Thyroid gland (tissue), 4 donors: ENCODE measurements at regions not wholly inside any gene's neighbourhood (a gene's known extent, or its start where the extent isn't known, plus 50 kb on each side); places are given as distances from the start of the nearest gene placed in this dataset.

Source experiments
- DNase-seq, 2 donors: peaks; one replicate each; pipeline ENCODE4 v3.0.0-alpha.2; 2019
- H3K27ac ChIP-seq, 3 donors: fragments of 200-600 bp; sonication (generic); 1 replicate in 2 of 3; 2 replicates in 1 of 3; pipeline ENCODE4 v1.5.1; 2016 to 2019; ENCODE audit warnings: mild to moderate bottlenecking in 1 of 3, moderate library complexity in 1 of 3
- H3K27me3 ChIP-seq: fragments of 200-600 bp; sonication (generic); one replicate; pipeline ENCODE4 v1.5.1; 2019
- H3K36me3 ChIP-seq, 2 donors: fragments of 200-600 bp; sonication (generic); one replicate each; pipeline ENCODE4 v1.5.1; 2016 to 2019
- H3K4me1 ChIP-seq, 2 donors: fragments of 200-600 bp; sonication (generic); one replicate each; pipeline ENCODE4 v1.5.1; 2017 to 2019
- H3K4me3 ChIP-seq, 3 donors: fragments of 200-600 bp; sonication (generic); replicated peaks in 1 of 3; 1 replicate in 2 of 3; 2 replicates in 1 of 3; pipeline ENCODE4 v1.5.1; 2016; ENCODE audit warnings: mild to moderate bottlenecking in 1 of 3
- H3K9me3 ChIP-seq: fragments of 200-600 bp; sonication (generic); one replicate; pipeline ENCODE4 v1.5.1; 2017
- POLR2A ChIP-seq, 2 donors: fragments of 450-650 bp; IDR thresholded peaks; one replicate each; pipeline ENCODE4 v1.6.1; 2017; ENCODE audit warnings: antibody characterized with exemption in 2 of 2, mild to moderate bottlenecking in 2 of 2, moderate library complexity in 1 of 2
- WGBS, 2 donors: methylation state at CpG; one replicate each; pipeline ENCODE4 v1.1.5; 2017; 5-methylcytosine and 5-hydroxymethylcytosine counted together
- intact Hi-C: fragments of 100-400 bp; cut with DNase I; formaldehyde crosslinking; loops from one replicate; pipeline ENCODE4 v1.15.1; 2023
- TF ChIP-seq, protein P1 (sequence below), 6 experiments: fragments of 200-600 bp in 3 of 6; fragments of 450-650 bp in 3 of 6; sonication (generic) in 3 of 6; IDR thresholded peaks; one replicate each; pipeline ENCODE4 v1.5.1; 2016 to 2019; ENCODE audit warnings: antibody characterized with exemption in 6 of 6, mild to moderate bottlenecking in 2 of 6, inconsistent platforms in 1 of 6, moderate library complexity in 1 of 6

DNA sequence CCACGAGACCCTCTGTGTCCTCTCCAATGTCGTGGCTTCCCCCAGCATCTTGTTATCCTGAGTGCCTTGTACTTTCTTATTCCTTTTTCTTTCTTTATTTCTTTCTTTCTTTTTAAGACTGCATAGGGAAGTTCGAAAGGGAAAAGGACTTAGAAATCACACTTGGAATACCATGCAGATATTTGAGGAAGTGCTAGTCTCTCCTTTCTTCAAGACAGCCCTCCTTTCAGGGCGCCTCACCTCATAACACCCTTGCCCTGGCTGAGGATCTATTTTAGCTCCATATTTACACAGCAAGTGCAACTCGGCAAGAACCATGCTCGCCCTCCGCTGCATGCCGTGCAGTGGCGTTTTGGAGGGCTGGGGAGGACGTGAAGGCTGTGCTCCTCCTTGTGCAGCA lies 232.3 kb upstream of the GLI3 start:
- H3K36me3 ChIP-seq = no peaks in the 10 kb centered on the region
- WGBS, 2 donors = 81 to 82% methylated on average over 10 of the region's 10 CpGs
- no peaks in the 10 kb centered on the region for H3K27me3 ChIP-seq
- intact Hi-C loops = no loop called here
- H3K4me3 ChIP-seq = no peak overlapping the region
- no peaks in the 10 kb centered on the region for H3K9me3 ChIP-seq
- H3K4me1 ChIP-seq = no peaks in the 10 kb centered on the region
- DNase-seq = no peak
- TF ChIP-seq, protein P1, sequence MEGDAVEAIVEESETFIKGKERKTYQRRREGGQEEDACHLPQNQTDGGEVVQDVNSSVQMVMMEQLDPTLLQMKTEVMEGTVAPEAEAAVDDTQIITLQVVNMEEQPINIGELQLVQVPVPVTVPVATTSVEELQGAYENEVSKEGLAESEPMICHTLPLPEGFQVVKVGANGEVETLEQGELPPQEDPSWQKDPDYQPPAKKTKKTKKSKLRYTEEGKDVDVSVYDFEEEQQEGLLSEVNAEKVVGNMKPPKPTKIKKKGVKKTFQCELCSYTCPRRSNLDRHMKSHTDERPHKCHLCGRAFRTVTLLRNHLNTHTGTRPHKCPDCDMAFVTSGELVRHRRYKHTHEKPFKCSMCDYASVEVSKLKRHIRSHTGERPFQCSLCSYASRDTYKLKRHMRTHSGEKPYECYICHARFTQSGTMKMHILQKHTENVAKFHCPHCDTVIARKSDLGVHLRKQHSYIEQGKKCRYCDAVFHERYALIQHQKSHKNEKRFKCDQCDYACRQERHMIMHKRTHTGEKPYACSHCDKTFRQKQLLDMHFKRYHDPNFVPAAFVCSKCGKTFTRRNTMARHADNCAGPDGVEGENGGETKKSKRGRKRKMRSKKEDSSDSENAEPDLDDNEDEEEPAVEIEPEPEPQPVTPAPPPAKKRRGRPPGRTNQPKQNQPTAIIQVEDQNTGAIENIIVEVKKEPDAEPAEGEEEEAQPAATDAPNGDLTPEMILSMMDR (IDR thresholded peaks at IDR 0.05) = no peak
- TF ChIP-seq POLR2A (IDR thresholded peaks at IDR 0.05) = no peak
- H3K27ac ChIP-seq = no peak overlapping the region

DNA sequence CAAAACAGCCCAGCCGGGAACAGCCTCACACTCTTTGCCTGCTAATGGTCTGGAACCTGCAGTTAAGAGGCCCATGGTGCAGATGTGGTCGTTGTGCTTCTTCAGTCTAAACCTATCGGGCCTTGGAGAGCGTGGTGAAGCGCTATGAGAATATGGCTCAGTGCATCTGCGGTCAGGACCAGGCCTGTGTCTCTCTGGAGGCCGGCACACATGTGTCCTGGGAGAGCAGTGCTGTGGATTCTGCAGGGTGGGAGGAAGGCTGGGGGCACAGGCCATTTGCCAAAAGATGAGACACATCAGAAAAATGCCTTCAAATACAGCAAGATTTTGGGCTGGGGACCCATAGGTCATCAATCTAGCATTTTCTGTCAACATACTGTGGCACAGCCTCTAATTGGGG lies 231.5 kb upstream of the GLI3 start:
- Histone ChIP-seq H3K9me3 (no peaks in the 10 kb centered on the region), H3K27me3 (no peaks in the 10 kb centered on the region), H3K4me3 (no peak overlapping the region), H3K27ac (no peak overlapping the region), H3K4me1 (no peaks in the 10 kb centered on the region), H3K36me3 (no peaks in the 10 kb centered on the region)
- intact Hi-C loops = no loop called here
- DNase-seq = no peak
- 72 to 79% methylated on average over 7 of the region's 7 CpGs for WGBS, 2 donors
- TF ChIP-seq, protein P1 (IDR thresholded peaks at IDR 0.05) = no peak
- TF ChIP-seq POLR2A (IDR thresholded peaks at IDR 0.05) = no peak

DNA sequence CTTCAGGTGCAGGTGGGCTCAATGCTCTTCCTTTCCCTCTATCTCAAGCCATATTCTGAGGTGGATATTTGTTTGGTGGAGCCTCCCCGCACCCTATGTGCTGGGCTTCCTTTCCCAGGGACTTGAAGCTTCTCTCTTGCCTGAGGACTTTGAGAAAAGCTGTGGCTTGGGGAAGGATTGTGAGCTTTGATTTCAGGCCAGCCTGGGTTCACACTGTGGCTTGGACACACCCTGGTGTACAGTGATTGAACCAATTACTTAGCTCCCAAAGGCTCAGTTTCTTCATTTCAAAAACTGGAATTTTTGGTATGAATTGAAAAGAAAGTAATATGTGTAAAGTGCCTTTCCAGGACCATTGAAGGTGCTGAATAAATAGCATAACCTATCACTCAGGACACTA lies 224.5 kb upstream of the GLI3 start:
- 100% methylated on average over 1 of the region's 1 CpG for WGBS, 2 donors
- no peaks in the 10 kb centered on the region for H3K4me1 ChIP-seq
- intact Hi-C loops = no loop called here
- no peak overlapping the region for H3K27ac ChIP-seq
- H3K27me3 ChIP-seq = no peaks in the 10 kb centered on the region
- DNase-seq = no peak
- H3K9me3 ChIP-seq = no peaks in the 10 kb centered on the region
- TF ChIP-seq, protein P1 (IDR thresholded peaks at IDR 0.05) = no peak
- TF ChIP-seq POLR2A (IDR thresholded peaks at IDR 0.05) = no peak
- H3K36me3 ChIP-seq = no peaks in the 10 kb centered on the region
- H3K4me3 ChIP-seq = no peak overlapping the region

DNA sequence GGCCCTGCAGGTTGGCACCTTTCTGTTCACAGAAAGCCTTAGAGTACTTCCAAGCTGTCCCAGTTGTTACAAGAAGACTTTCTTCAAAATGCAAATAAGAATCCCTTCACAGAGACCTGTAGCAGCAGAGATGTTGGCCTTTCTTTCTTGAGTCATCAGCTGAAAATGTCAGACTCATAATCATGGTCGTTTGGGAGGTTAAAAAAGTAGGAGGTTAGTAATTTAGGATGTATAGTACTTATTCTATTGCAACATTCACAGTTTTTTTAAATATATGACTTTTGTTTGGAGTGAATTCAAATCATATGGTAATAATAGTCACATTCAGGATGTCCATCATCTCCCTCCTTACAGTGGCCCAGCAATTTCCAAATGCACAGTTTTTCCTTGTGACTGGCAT lies 223.9 kb upstream of the GLI3 start:
- no peak for DNase-seq
- no peaks in the 10 kb centered on the region for H3K9me3 ChIP-seq
- H3K27ac ChIP-seq = no peak overlapping the region
- H3K27me3 ChIP-seq = no peaks in the 10 kb centered on the region
- intact Hi-C loops = no loop called here
- no peaks in the 10 kb centered on the region for H3K4me1 ChIP-seq
- no peak overlapping the region for H3K4me3 ChIP-seq
- WGBS, 2 donors = 81 to 83% methylated on average over 1 of the region's 1 CpG
- no peaks in the 10 kb centered on the region for H3K36me3 ChIP-seq
- TF ChIP-seq POLR2A (IDR thresholded peaks at IDR 0.05) = no peak
- TF ChIP-seq, protein P1 (IDR thresholded peaks at IDR 0.05) = no peak

DNA sequence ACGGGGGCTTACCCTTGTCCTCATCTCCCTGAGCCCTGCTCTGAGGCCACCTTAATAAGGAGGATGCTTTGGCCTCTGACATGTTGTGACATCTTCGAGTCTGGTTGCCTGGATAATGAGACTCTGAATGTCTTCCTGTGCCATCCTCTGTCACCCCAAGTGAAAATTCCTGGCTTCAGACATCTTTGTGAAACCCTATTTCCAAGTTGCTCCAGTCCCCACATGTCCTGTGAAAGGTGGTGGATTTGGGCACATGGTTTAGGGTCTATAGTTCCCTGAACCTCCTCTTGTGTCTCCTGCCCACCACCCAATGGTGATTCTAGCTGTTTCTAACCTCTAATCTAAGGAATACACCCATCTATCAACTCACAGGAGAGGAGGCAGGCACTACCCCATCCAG lies 223.1 kb upstream of the GLI3 start:
- no peak for DNase-seq
- Histone ChIP-seq H3K27me3 (no peaks in the 10 kb centered on the region), H3K27ac (no peak overlapping the region), H3K4me1 (no peaks in the 10 kb centered on the region), H3K4me3 (no peak overlapping the region), H3K36me3 (no peaks in the 10 kb centered on the region), H3K9me3 (no peaks in the 10 kb centered on the region)
- TF ChIP-seq, protein P1 (IDR thresholded peaks at IDR 0.05) = no peak
- no peak for TF ChIP-seq POLR2A (IDR thresholded peaks at IDR 0.05)
- intact Hi-C loops = no loop called here
- WGBS, 2 donors = 96 to 97% methylated on average over 2 of the region's 2 CpGs
